GM21423 (cell line): ENCODE measurements at regions not wholly inside any gene's neighbourhood (a gene's known extent, or its start where the extent isn't known, plus 50 kb on each side); places are given as distances from the start of the nearest gene placed in this dataset.

Experiments used
- ATAC-seq: cut with Tn5 transposase; IDR thresholded peaks from one replicate; pipeline ENCODE4 v1.9.1; 2021; ENCODE audit warnings: mild to moderate bottlenecking, moderate library complexity; ENCODE audit not compliant: unreplicated experiment

- no peak for ATAC-seq
These were observed 56.5 kb upstream of the ANO4 start for GRCh38 chr12:100738086-100738485.

- no peak for ATAC-seq
These were observed 53.4 kb upstream of the ANO4 start for GRCh38 chr12:100741084-100741711.

GRCh38 chr12:100743060-100743459 is 51.5 kb upstream of the ANO4 start:
- no peak for ATAC-seq
